Panc1 (cell line): ENCODE measurements at regions not wholly inside any gene's neighbourhood (a gene's known extent, or its start where the extent isn't known, plus 50 kb on each side); places are given as distances from the start of the nearest gene placed in this dataset.

Experiments used
- CTCF ChIP-seq: fragments of 450-650 bp; IDR thresholded peaks from 2 replicates; pipeline ENCODE4 v1.5.1; 2017; ENCODE audit warnings: mild to moderate bottlenecking
- POLR2AphosphoS5 ChIP-seq: IDR thresholded peaks from 2 replicates; pipeline ENCODE4 v1.6.1; 2012; ENCODE audit warnings: mild to moderate bottlenecking, low read depth, low read length, moderate library complexity
- REST ChIP-seq, 2 experiments: IDR thresholded peaks; 2 replicates each; pipeline ENCODE4 v1.6.1; 2011 to 2012; ENCODE audit warnings: low read depth in 2 of 2, control low read depth in 1 of 2, low read length in 1 of 2, mild to moderate bottlenecking in 1 of 2, moderate library complexity in 1 of 2; ENCODE audit not compliant: insufficient read depth in 1 of 2
- SIN3A ChIP-seq: IDR thresholded peaks from 2 replicates; pipeline ENCODE4 v1.6.1; 2012; ENCODE audit warnings: low read depth, mild to moderate bottlenecking, low read length, moderate library complexity, borderline replicate concordance; ENCODE audit not compliant: insufficient read depth
- TCF7L2 ChIP-seq: IDR thresholded peaks from 2 replicates; pipeline ENCODE4 v1.6.1; 2011; ENCODE audit warnings: mild to moderate bottlenecking, low read depth, low read length, inconsistent platforms

- no peak for TF ChIP-seq CTCF
- TF ChIP-seq POLR2AphosphoS5, result no peak
- no peak for TF ChIP-seq REST (IDR thresholded peaks at IDR 0.05; ENCODE audit: insufficient read depth in 1 of 2, low read depth in 2 of 2, low read length in 1 of 2)
- TF ChIP-seq SIN3A, result no peak
- no peak for TF ChIP-seq TCF7L2
Measured at GRCh38 chr17:77600346-77600745, 358.2 kb upstream of the TNRC6C start.
